Mesenteric fat pad (tissue), 1 donor: ENCODE measurements at regions not wholly inside any gene's neighbourhood (a gene's known extent, or its start where the extent isn't known, plus 50 kb on each side); places are given as distances from the start of the nearest gene placed in this dataset.

Source experiments
- DNase-seq: peaks from one replicate; pipeline ENCODE4 v3.0.0-alpha.2; 2020; ENCODE audit warnings: low spot score
- donor health status: DM: yes; HTN: yes; CAD: no.

- DNase-seq, result no peak
Measured at GRCh38 chr13:79736356-79736755, 255.4 kb downstream of the NDFIP2 start.

GRCh38 chr13:79735228-79735627, 254.3 kb downstream of the NDFIP2 start:
- DNase-seq, result no peak

GRCh38 chr13:79727086-79727485, 246.1 kb downstream of the NDFIP2 start:
- no peak for DNase-seq

GRCh38 chr13:79725841-79726240, 244.9 kb downstream of the NDFIP2 start:
- no peak for DNase-seq

GRCh38 chr13:79724348-79725103, 243.6 kb downstream of the NDFIP2 start:
- no peak for DNase-seq

GRCh38 chr13:79723519-79724024, 242.6 kb downstream of the NDFIP2 start:
- DNase-seq, result no peak

- DNase-seq, result no peak
Measured at GRCh38 chr13:79722885-79723445, 242.0 kb downstream of the NDFIP2 start.

GRCh38 chr13:79716191-79716590, 235.2 kb downstream of the NDFIP2 start:
- DNase-seq, result no peak

- DNase-seq, result no peak
Measured at GRCh38 chr13:79711631-79712030, 230.7 kb downstream of the NDFIP2 start.

GRCh38 chr13:79710376-79710775, 229.4 kb downstream of the NDFIP2 start:
- no peak for DNase-seq

GRCh38 chr13:79709471-79709870, 228.5 kb downstream of the NDFIP2 start:
- DNase-seq, result no peak

- DNase-seq, result no peak
Measured at GRCh38 chr13:79703772-79704171, 222.8 kb downstream of the NDFIP2 start.

- no peak for DNase-seq
Measured at GRCh38 chr13:79695754-79696153, 214.8 kb downstream of the NDFIP2 start.

GRCh38 chr13:79692846-79693245, 211.9 kb downstream of the NDFIP2 start:
- DNase-seq, result no peak

- no peak for DNase-seq
Measured at GRCh38 chr13:79691826-79692225, 210.9 kb downstream of the NDFIP2 start.

- DNase-seq, result no peak
Measured at GRCh38 chr13:79688741-79689140, 207.8 kb downstream of the NDFIP2 start.

- DNase-seq, result no peak
Measured at GRCh38 chr13:79686441-79686840, 205.5 kb downstream of the NDFIP2 start.

GRCh38 chr13:79684371-79684770, 203.4 kb downstream of the NDFIP2 start:
- DNase-seq, result no peak

GRCh38 chr13:79682164-79682563, 201.2 kb downstream of the NDFIP2 start:
- no peak for DNase-seq

- no peak for DNase-seq
Measured at GRCh38 chr13:79681069-79681468, 200.1 kb downstream of the NDFIP2 start.

GRCh38 chr13:79680485-79680884, 199.5 kb downstream of the NDFIP2 start:
- DNase-seq, result no peak

- no peak for DNase-seq
Measured at GRCh38 chr13:79679334-79679733, 198.4 kb downstream of the NDFIP2 start.

- no peak for DNase-seq
Measured at GRCh38 chr13:79678100-79678499, 197.1 kb downstream of the NDFIP2 start.
